C4-2B (cell line): ENCODE measurements at regions not wholly inside any gene's neighbourhood (a gene's known extent, or its start where the extent isn't known, plus 50 kb on each side); places are given as distances from the start of the nearest gene placed in this dataset.

Experiments
- ZFX ChIP-seq: fragments of 450-650 bp; IDR thresholded peaks from 2 replicates; pipeline ENCODE4 v1.6.1; 2017
- TF ChIP-seq, protein P1 (sequence below): fragments of 450-650 bp; conservative IDR thresholded peaks from 2 replicates; pipeline ENCODE4 v1.5.1; 2017; ENCODE audit warnings: mild to moderate bottlenecking

- TF ChIP-seq, protein P1, sequence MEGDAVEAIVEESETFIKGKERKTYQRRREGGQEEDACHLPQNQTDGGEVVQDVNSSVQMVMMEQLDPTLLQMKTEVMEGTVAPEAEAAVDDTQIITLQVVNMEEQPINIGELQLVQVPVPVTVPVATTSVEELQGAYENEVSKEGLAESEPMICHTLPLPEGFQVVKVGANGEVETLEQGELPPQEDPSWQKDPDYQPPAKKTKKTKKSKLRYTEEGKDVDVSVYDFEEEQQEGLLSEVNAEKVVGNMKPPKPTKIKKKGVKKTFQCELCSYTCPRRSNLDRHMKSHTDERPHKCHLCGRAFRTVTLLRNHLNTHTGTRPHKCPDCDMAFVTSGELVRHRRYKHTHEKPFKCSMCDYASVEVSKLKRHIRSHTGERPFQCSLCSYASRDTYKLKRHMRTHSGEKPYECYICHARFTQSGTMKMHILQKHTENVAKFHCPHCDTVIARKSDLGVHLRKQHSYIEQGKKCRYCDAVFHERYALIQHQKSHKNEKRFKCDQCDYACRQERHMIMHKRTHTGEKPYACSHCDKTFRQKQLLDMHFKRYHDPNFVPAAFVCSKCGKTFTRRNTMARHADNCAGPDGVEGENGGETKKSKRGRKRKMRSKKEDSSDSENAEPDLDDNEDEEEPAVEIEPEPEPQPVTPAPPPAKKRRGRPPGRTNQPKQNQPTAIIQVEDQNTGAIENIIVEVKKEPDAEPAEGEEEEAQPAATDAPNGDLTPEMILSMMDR = no peak
- no peak for TF ChIP-seq ZFX
Measured at GRCh38 chr16:26430618-26431017, 636.1 kb upstream of the C16orf82 start.
